PC-3 (cell line): ENCODE measurements at regions not wholly inside any gene's neighbourhood (a gene's known extent, or its start where the extent isn't known, plus 50 kb on each side); places are given as distances from the start of the nearest gene placed in this dataset.

Experiments
- ATAC-seq: fragments of 200-7000 bp; cut with Tn5 transposase; 2 replicates; pipeline ENCODE4 v1.9.1; 2020; ENCODE audit warnings: mild to moderate bottlenecking, moderate library complexity
- BruUV-seq: library from RNA; stranded (reverse); fragments of 400-500 nt; replicated peaks from 2 replicates; lab custom pipeline; 2021; lab: Mats Ljungman, UMichigan
- CTCF ChIA-PET: fragments of 300-600 bp; sonication (Branson Sonifier 250); formaldehyde crosslinking; loops from one replicate; lab custom pipeline; 2022; ENCODE audit warnings: antibody characterized with exemption; lab: Charles Lee
- POLR2A ChIA-PET: fragments of 300-600 bp; sonication (Branson Sonifier 250); formaldehyde crosslinking; loops from one replicate; lab custom pipeline; 2022; ENCODE audit warnings: antibody characterized with exemption; ENCODE audit not compliant: unreplicated experiment; lab: Charles Lee
- DNase-seq: peaks from one replicate; pipeline ENCODE4 v3.0.0-alpha.2; 2015
- H2AFZ ChIP-seq: fragments of 300-600 bp; sonication (generic); 2 replicates; pipeline ENCODE4 v1.6.0; 2016; ENCODE audit warnings: antibody characterized with exemption, low read length
- H3F3A ChIP-seq: fragments of 300-600 bp; sonication (generic); one replicate; pipeline ENCODE4 v1.6.0; 2017; ENCODE audit warnings: antibody characterized with exemption, low read length, control low read depth, mild to moderate bottlenecking; ENCODE audit not compliant: unreplicated experiment
- H3K27ac ChIP-seq: fragments of 300-600 bp; sonication (generic); 2 replicates; pipeline ENCODE4 v1.5.1; 2016; ENCODE audit warnings: mild to moderate bottlenecking, low read length
- H3K27me3 ChIP-seq: fragments of 300-600 bp; sonication (generic); 2 replicates; pipeline ENCODE4 v1.6.1; 2016; ENCODE audit warnings: low read length, mixed read lengths
- H3K36me3 ChIP-seq: fragments of 300-600 bp; sonication (generic); 2 replicates; pipeline ENCODE4 v1.6.1; 2016; ENCODE audit warnings: low read depth, mixed run types, low read length, mixed read lengths
- H3K4me1 ChIP-seq: fragments of 300-600 bp; sonication (generic); 2 replicates; pipeline ENCODE4 v1.5.1; 2016; ENCODE audit warnings: low read length; ENCODE audit not compliant: insufficient read depth
- H3K4me2 ChIP-seq: fragments of 300-600 bp; sonication (generic); 2 replicates; pipeline ENCODE4 v1.6.0; 2016; ENCODE audit warnings: low read length
- H3K4me3 ChIP-seq: fragments of 300-600 bp; sonication (generic); 2 replicates; pipeline ENCODE4 v1.5.1; 2016; ENCODE audit warnings: mild to moderate bottlenecking, low read length, mixed read lengths
- H3K79me2 ChIP-seq: fragments of 300-600 bp; sonication (generic); 2 replicates; pipeline ENCODE4 v1.6.1; 2017; ENCODE audit warnings: low read length, mixed read lengths
- H3K9ac ChIP-seq: fragments of 300-600 bp; sonication (generic); 2 replicates; pipeline ENCODE4 v1.6.0; 2016; ENCODE audit warnings: mild to moderate bottlenecking, low read length
- H3K9me2 ChIP-seq: fragments of 300-600 bp; sonication (generic); replicated peaks from 2 replicates; pipeline ENCODE4 v1.6.1; 2016; ENCODE audit warnings: mixed run types, low read length, mixed read lengths
- H3K9me3 ChIP-seq: fragments of 300-600 bp; sonication (generic); 2 replicates; pipeline ENCODE4 v1.6.1; 2016; ENCODE audit warnings: low read length, mixed read lengths
- H4K20me1 ChIP-seq: fragments of 300-600 bp; sonication (generic); 2 replicates; pipeline ENCODE4 v1.6.1; 2016; ENCODE audit warnings: low read length, mixed read lengths
- CTCF ChIP-seq: fragments of 300-600 bp; sonication (generic); conservative IDR thresholded peaks from 2 replicates; pipeline ENCODE4 v1.5.1; 2017; ENCODE audit warnings: antibody characterized with exemption, low read depth, mild to moderate bottlenecking, low read length
- EZH2 ChIP-seq: fragments of 300-600 bp; sonication (generic); IDR thresholded peaks from one replicate; pipeline ENCODE4 v1.6.1; 2017; ENCODE audit warnings: antibody characterized with exemption, mild to moderate bottlenecking, low read length; ENCODE audit not compliant: unreplicated experiment
- EZH2phosphoT487 ChIP-seq: fragments of 300-600 bp; sonication (generic); IDR thresholded peaks from 2 replicates; pipeline ENCODE4 v1.6.1; 2018; ENCODE audit warnings: mild to moderate bottlenecking, antibody characterized with exemption, low read length, borderline replicate concordance
- intact Hi-C: fragments of 100-400 bp; cut with micrococcal nuclease; formaldehyde crosslinking; loops from 2 replicates; pipeline ENCODE4 v1.9.0; 2023

- intact Hi-C loops, result no loop called here
- Histone ChIP-seq H3F3A (no peaks in the 10 kb centered on the region), H3K79me2 (no peaks in the 10 kb centered on the region), H3K4me1 (no peaks in the 10 kb centered on the region), H3K9ac (no peak overlapping the region), H3K9me2 (no peaks in the 10 kb centered on the region), H3K27ac (no peak overlapping the region), H3K27me3 (peaks cover 32% of the 10 kb centered on the region), H3K36me3 (no peaks in the 10 kb centered on the region), H4K20me1 (no peaks in the 10 kb centered on the region), H3K4me3 (no peak overlapping the region), H3K4me2 (no peak overlapping the region), H3K9me3 (no peaks in the 10 kb centered on the region), H2AFZ (no peak overlapping the region)
- ChIA-PET CTCF (no interaction called here), POLR2A (no interaction called here)
- ATAC-seq (no peak), DNase-seq (no peak)
- TF ChIP-seq CTCF (no peak), EZH2phosphoT487 (no peak), EZH2 (no peak)
- BruUV-seq, result no TSS peak
Observed at GRCh38 chr10:120075349-120075748, 182.8 kb downstream of the SEC23IP start.

DNA sequence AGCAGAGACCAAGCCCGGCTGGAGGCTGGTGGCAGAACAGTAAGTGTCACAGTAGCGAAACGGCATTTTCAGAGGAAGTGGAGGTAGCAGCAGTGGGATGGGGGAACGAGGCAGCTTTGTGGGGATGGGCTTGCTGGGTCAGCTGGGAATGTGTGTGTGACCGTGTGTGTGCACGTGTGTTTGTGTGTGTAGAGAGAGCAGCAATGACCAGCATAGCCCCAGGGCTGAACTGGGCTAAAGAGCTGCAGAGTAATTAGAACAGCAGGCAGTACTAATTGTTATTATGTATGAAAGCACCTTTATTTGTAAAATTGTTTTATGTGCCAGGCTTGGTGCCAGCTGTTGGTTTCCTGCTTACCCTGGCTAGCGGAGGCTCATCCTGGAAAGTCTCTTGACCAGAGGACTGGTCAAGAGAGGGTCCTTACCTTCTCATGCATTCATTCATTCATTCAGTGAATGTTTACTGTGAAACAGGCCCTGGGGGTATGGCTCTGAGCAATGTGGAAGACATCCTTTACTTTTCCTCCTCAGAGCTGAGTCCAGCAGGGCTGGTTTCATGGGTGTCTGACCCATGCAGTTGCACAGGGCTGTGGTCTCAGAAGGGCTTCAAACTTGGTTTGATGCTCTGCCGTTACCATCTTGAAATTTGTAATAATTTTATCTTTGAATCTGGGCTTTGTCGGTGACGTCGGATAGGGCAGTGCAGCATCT, 184.6 kb downstream of the SEC23IP start:
- no peaks in the 10 kb centered on the region for H3K36me3 ChIP-seq
- no peak for DNase-seq
- H2AFZ ChIP-seq, result no peak overlapping the region
- ATAC-seq, result no peak
- POLR2A ChIA-PET, result no interaction called here
- no peaks in the 10 kb centered on the region for H3K79me2 ChIP-seq
- BruUV-seq, result no TSS peak
- H3K9me2 ChIP-seq, result no peaks in the 10 kb centered on the region
- H3K9me3 ChIP-seq, result no peaks in the 10 kb centered on the region
- no peak overlapping the region for H3K27ac ChIP-seq
- intact Hi-C loops, result no loop called here
- no peaks in the 10 kb centered on the region for H3F3A ChIP-seq
- H3K9ac ChIP-seq, result no peak overlapping the region
- peaks cover 34% of the 10 kb centered on the region for H3K27me3 ChIP-seq
- no peak overlapping the region for H3K4me2 ChIP-seq
- no peaks in the 10 kb centered on the region for H4K20me1 ChIP-seq
- H3K4me3 ChIP-seq, result no peak overlapping the region
- TF ChIP-seq EZH2phosphoT487 (no peak), CTCF (no peak), EZH2 (no peak)
- CTCF ChIA-PET, result no interaction called here
- H3K4me1 ChIP-seq, result no peaks in the 10 kb centered on the region

GRCh38 chr10:120077707-120078492, 185.4 kb downstream of the SEC23IP start:
- H3K9me3 ChIP-seq, result no peaks in the 10 kb centered on the region
- H3K27me3 ChIP-seq, result peaks cover 34% of the 10 kb centered on the region
- no peak for ATAC-seq

More at GRCh38 chr10:120077707-120078492, 185.4 kb downstream of the SEC23IP start:
- H3K4me2 ChIP-seq, result no peak overlapping the region
- no peaks in the 10 kb centered on the region for H3K4me1 ChIP-seq
- H3K27ac ChIP-seq, result no peak overlapping the region
- ChIA-PET POLR2A (no interaction called here), CTCF (no interaction called here)
- no peak overlapping the region for H3K4me3 ChIP-seq
- H4K20me1 ChIP-seq, result no peaks in the 10 kb centered on the region
- H3K36me3 ChIP-seq, result no peaks in the 10 kb centered on the region
- TF ChIP-seq CTCF (no peak), EZH2phosphoT487 (no peak), EZH2 (no peak)
- H3F3A ChIP-seq, result no peaks in the 10 kb centered on the region
- BruUV-seq, result no TSS peak
- intact Hi-C loops, result no loop called here
- no peak overlapping the region for H3K9ac ChIP-seq
- DNase-seq, result no peak
- H2AFZ ChIP-seq, result no peak overlapping the region
- H3K9me2 ChIP-seq, result no peaks in the 10 kb centered on the region
- no peaks in the 10 kb centered on the region for H3K79me2 ChIP-seq
